D721Med (cell line): ENCODE measurements at regions not wholly inside any gene's neighbourhood (a gene's known extent, or its start where the extent isn't known, plus 50 kb on each side); places are given as distances from the start of the nearest gene placed in this dataset.

Experiments used
- DNase-seq: peaks from one replicate; pipeline ENCODE4 v3.0.0; 2011; ENCODE audit warnings: low spot score; ENCODE audit not compliant: insufficient read length
- FAIRE-seq: peaks from 2 replicates; lab custom pipeline; 2011; peaks lifted over from hg19 to GRCh38; lab: Jason Lieb, UNC
- CTCF ChIP-seq: IDR thresholded peaks from 2 replicates; pipeline ENCODE4 v1.5.1; 2012; ENCODE audit warnings: mild to moderate bottlenecking, control low read depth; ENCODE audit not compliant: insufficient read depth; ENCODE audit errors: missing control alignments

DNA sequence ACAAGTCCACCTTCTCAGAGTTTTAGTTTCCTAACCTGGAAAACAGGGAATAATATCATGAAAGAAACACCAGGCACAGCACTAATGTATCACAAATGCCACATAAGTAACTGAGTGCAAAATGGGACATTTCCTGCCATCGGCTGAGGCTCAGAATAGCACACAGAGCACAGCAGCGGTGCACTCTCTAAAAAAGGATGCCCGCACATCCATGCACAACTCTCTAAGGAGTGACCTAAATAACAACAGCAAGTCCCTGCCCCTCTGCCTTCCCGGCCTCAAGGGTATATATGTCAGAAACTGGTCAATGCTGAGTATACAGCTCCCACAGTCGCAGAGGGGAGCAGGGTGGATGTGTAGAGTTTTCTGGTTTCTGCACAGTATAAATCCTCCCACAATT, 100.1 kb upstream of the ERG start:
- TF ChIP-seq CTCF: no peak
- no peak for FAIRE-seq
- no peak for DNase-seq

GRCh38 chr21:38599381-38599975, 101.2 kb upstream of the ERG start:
- FAIRE-seq: no peak
- no peak for TF ChIP-seq CTCF
- DNase-seq: no peak

DNA sequence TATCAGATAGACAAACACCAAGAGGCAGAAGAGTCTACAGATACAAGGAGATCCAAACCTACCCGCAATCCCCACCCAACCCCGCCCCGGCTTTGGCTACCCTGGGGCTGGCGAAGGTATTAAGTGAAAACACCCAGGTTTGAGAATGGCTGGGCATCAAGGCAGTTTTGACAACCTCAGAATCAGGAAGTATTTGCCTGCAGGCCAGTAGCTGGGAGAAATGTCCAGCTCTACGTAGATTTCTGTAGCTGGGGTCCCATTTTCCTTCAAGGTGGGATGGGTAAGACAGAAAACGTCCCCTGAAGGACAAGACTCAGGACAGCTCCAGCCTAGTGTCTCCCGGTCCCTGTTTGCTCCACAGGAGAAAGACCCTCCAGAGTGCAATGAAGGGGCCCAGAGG, 101.8 kb upstream of the ERG start:
- no peak for DNase-seq
- no peak for TF ChIP-seq CTCF
- FAIRE-seq: no peak

- no peak for TF ChIP-seq CTCF
- FAIRE-seq (no peak), DNase-seq (no peak)
Measured at GRCh38 chr21:38605236-38605635, 107.0 kb upstream of the ERG start.

DNA sequence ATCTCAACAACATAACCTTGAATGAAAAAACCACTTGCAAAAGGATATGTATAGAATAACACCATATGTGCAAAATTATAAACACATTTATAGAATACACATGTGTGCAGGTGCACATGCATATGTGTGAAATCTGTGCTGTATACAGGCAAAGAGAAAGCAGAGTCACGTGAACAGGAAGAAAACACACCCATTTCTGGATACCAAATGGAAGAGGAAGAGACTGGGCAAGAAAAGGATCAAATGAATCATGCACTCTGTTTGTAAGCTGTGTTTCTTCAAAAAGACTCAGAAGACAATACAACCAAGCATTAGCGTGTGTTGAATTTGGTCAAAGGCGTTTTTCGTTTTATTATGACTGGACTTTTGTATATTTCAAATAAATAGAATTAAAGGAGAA, 111.3 kb upstream of the ERG start:
- FAIRE-seq: no peak
- TF ChIP-seq CTCF: no peak
- no peak for DNase-seq

GRCh38 chr21:38610623-38611251, 112.5 kb upstream of the ERG start:
- no peak for TF ChIP-seq CTCF
- FAIRE-seq (no peak), DNase-seq (no peak)

GRCh38 chr21:38611277-38611676, 113.0 kb upstream of the ERG start:
- no peak for DNase-seq
- FAIRE-seq: no peak
- TF ChIP-seq CTCF: no peak
